ENCODE measurements at regions not wholly inside any gene's neighbourhood (a gene's known extent, or its start where the extent isn't known, plus 50 kb on each side); places are given as distances from the start of the nearest gene placed in this dataset.

DNA sequence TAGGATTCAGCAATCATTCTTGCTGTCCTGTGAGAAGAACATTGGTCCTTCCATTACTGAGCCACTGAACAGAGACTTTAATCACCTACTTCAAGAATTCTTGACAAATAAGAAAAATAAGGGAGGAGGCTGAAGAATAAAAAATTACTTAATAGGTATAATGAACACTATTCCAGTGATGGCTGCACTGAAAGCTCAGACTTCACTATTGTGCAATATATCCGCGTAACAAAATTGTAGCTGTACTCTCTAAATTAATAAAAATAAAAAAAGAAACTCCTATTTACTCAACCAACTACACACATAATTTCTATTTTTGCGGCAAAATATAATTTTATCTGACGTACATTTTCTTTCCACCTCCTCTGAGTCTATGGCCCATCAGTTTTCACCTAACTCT, 2441.0 kb downstream of the PCDH7 start:
- DNase-seq (ENCODE audit: low spot score) = no peak

DNA sequence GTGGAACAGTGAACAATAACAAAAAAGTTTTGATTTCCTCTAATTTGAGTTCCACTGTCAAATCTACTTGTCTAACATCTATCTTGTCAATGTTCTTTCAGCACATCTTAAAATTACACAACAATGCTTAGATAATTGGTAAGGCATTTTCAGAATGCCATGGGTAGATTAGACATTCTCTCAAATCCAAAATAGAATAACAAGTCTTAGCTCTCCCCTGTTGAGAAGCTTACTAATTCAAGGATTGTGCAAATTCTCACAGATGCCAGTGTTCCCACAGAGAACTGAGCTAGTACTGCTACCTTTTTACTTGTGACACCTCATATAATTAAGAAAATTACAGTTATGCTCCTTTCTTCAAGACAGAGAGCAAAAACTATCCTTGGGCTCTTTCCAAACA, 2442.0 kb downstream of the PCDH7 start:
- DNase-seq (ENCODE audit: low spot score) = no peak

DNA sequence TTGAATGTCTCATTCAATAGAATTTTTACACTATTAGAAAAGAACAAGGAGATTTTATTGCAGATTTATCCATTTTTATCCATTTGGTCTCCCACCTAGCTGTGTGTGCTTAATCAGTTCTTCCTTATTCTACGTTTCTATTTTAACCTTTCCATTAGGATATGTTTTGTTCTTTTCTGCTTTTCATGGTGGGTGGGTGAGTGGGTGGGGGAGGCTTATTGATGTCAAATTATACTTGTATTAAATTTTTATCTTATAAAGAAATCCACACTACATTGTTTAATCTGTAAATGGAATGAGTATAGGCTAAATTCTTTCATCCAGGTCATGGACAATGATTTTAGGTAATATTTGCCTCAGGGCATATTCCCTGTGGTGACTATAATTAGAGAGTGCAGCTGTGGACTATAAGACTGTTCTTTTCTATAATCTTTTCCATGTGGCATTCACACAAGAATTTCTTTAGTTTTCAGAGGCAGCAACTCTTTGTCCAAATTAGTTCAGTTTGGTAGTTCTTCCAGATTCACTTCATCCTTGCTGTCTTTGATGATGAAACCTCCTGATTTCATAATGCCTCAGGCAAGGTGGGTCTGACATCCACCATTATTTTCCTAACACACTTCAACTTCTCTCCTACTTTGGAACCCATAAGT, 2451.8 kb downstream of the PCDH7 start:
- DNase-seq (ENCODE audit: low spot score) = no peak

- DNase-seq (ENCODE audit: low spot score) = no peak
Observed at GRCh38 chr4:33176566-33176965, 2456.4 kb downstream of the PCDH7 start.

DNA sequence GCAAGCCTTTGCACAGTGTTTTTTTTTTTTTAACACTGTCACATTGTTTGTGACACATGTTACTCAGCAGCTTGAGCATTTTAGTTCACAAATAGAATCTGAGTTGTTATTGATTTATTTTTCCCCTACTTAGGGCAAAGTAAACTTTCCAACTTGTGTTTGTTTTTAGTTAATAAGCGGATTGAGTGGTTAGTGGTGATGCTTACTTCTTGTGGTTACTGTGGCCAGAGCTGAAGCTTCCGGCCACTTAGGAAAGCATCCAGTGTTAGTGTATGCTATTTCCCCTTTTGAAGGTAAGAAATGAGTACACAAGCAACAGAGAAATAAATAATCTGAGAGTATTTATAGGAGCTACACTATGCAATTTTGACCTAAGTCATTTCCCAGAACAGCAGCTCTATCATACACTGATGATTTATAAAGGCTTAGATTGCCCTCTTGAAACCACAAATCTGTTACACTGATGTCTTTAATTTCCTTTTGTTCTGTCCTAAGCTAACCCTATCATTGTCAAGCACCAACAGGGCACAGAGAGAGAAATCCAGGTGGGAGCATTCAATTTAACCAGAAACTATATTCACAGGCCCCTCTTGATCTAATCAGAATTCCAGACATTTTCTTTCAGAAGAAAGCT, 2464.6 kb downstream of the PCDH7 start:
- DNase-seq (ENCODE audit: low spot score) = peak; percentile 53

GRCh38 chr4:33187035-33187434, 2466.9 kb downstream of the PCDH7 start:
- no peak for DNase-seq (ENCODE audit: low spot score)

GRCh38 chr4:33188733-33189132, 2468.6 kb downstream of the PCDH7 start:
- DNase-seq (ENCODE audit: low spot score) = no peak

- no peak for DNase-seq (ENCODE audit: low spot score)
Observed at GRCh38 chr4:33189169-33189568, 2469.0 kb downstream of the PCDH7 start.

GRCh38 chr4:33193109-33193508, 2472.9 kb downstream of the PCDH7 start:
- no peak for DNase-seq (ENCODE audit: low spot score)

DNA sequence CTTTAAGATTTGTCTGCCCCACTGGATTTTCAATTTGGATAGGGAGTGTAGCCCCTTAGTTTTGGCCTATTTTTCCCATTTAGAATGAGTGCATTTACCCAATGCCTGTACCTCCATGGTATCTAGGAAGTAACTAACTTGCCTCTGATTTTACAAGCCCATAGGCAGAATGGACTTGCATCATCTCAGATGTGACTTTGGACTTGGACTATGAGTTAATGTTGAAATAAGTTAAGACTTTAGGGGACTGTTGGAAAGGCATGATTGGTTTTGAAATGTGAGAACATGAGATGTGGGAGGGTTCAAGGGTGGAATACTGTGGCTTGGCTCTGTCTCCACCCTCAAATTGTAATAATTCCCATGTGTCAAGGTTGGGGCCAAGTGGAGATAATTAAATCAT, 2480.2 kb downstream of the PCDH7 start:
- DNase-seq (ENCODE audit: low spot score) = no peak

- DNase-seq (ENCODE audit: low spot score) = no peak
Observed at GRCh38 chr4:33218238-33218637, 2498.1 kb downstream of the PCDH7 start.

DNA sequence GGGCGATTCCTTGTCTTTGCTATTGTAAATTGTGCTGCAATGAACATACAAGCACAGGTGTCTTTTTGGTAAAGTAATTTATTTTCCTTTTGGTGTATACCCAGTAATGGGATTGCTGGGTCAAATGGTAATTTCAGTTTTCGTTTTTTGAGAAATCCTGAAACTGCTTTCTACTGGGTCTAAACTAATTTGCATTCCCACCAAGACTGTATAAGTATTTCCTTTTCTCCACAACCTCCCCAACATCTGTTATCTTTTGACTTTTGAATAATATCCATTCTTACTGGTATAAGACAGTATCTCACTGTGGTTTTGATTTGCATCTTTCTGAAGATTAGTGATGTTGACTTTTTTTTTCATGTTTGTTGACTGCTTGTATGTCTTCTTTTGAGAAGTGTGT, 2506.0 kb downstream of the PCDH7 start:
- no peak for DNase-seq (ENCODE audit: low spot score)

- DNase-seq (ENCODE audit: low spot score) = no peak
Observed at GRCh38 chr4:33226783-33227182, 2506.6 kb downstream of the PCDH7 start.

GRCh38 chr4:33255094-33255493, 2534.9 kb downstream of the PCDH7 start:
- no peak for DNase-seq (ENCODE audit: low spot score)

GRCh38 chr4:33255507-33255906, 2535.3 kb downstream of the PCDH7 start:
- DNase-seq (ENCODE audit: low spot score) = no peak

GRCh38 chr4:33262824-33263223, 2542.7 kb downstream of the PCDH7 start:
- DNase-seq (ENCODE audit: low spot score) = no peak

- no peak for DNase-seq (ENCODE audit: low spot score)
Observed at GRCh38 chr4:33268776-33269175, 2548.6 kb downstream of the PCDH7 start.

GRCh38 chr4:33270403-33270802, 2550.2 kb downstream of the PCDH7 start:
- DNase-seq (ENCODE audit: low spot score) = no peak

DNA sequence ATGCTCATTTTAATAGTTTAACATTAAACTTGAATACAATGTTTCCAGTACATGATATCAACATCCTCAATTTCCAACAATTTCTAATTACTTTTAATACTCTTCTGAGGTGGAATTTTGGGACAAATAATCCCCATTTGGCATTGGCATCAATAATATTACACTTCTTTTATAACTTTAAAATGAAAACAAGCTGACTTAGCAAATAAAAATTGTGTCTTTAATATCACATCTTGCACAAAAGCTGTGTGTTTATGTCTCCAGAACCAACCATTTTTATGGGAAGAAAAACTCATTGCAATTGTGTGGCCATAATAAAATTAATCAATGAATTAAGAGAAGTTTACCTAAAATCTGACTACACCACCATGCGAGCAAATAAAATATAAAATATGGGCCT, 2552.6 kb downstream of the PCDH7 start:
- DNase-seq (ENCODE audit: low spot score) = no peak

- DNase-seq (ENCODE audit: low spot score) = no peak
Observed at GRCh38 chr4:33283818-33284217, 2563.6 kb downstream of the PCDH7 start.

DNA sequence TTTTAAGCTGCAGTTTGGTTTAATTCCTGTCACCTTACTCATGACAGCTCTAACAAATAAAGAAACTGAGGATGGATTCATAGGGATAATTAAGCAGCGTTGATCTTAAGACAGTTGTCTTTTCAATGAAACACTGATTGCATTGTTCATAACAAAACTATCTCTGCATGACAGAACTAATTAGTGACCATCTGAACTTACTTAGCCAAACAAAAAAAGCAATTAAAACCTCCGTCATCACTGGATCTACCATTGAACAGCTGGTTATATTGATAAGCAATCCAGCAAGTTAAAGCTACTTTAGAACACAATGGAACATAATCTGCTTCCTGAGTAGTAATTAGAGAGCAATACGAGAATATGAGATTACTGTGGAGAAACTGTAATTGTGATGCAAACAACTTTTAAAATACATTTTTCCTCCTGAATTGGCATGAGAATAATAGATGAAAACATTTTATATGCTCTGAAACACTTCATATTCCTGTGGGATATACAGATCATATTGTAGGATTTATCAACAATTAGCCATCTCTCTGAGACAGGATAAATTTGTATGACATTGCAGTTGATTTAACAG, 2576.8 kb downstream of the PCDH7 start:
- DNase-seq (ENCODE audit: low spot score) = no peak

GRCh38 chr4:33302321-33302720, 2582.2 kb downstream of the PCDH7 start:
- no peak for DNase-seq (ENCODE audit: low spot score)

DNA sequence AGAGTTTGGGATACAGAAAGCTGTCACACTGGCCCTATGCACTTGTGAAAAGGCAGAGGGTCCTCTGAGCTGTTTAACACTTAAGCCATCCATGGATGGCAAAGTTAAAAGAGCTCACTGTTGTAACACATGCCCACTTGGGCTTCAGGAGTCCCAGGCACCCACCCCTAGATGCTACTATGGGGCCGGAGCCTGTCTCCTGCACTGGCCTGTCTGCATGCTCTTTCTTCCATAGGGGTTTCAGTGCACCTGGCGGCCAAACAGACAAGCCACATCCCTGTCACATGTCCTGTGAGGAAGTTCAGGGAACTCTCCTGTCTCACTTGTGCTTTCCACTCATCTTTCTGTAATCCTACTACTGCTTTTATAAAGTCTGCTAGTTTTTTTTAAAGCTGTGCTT, 2586.0 kb downstream of the PCDH7 start:
- DNase-seq (ENCODE audit: low spot score) = no peak

- no peak for DNase-seq (ENCODE audit: low spot score)
Observed at GRCh38 chr4:33316033-33316432, 2595.9 kb downstream of the PCDH7 start.
